Retinal pigment epithelial cell (primary cell): ENCODE measurements at regions not wholly inside any gene's neighbourhood (a gene's known extent, or its start where the extent isn't known, plus 50 kb on each side); places are given as distances from the start of the nearest gene placed in this dataset.
A peak's percentile ranks its signal among the peaks of the same experiment; 100 is the strongest.

Experiments
- DNase-seq: peaks from one replicate; pipeline ENCODE4 v3.0.0-alpha.2; 2010; ENCODE audit warnings: low read depth
- H3K4me3 ChIP-seq: 2 replicates; pipeline ENCODE4 v1.5.1; 2011; ENCODE audit warnings: mild to moderate bottlenecking, low read length, control low read depth, moderate library complexity
- CTCF ChIP-seq: conservative IDR thresholded peaks from 2 replicates; pipeline ENCODE4 v1.5.1; 2011; ENCODE audit warnings: low read depth, low read length, control low read depth, inconsistent platforms

- no peak overlapping the region for H3K4me3 ChIP-seq
- no peak for DNase-seq
- no peak for TF ChIP-seq CTCF
These were observed 823.0 kb upstream of the PRMT6 start for GRCh38 chr1:106233511-106233910.

DNA sequence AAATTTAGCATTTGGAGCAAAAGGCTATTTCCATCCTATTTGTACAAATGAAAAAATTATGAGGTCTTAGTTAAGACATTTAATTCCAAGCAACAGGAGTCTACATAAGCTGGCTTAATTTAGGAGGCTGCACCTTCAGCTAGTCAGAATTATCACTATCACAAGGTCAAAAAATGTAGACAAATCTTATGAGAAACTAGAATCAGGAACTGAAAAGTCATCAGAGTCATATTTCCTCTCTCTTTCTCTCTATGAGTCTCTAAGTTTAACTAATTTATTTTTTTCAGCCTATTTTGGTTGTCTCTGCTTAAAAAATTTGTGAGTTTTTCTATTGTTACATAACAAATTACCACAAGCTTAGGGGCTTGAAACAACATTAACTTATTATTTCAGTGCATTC is 807.1 kb upstream of the PRMT6 start:
- no peak for DNase-seq
- TF ChIP-seq CTCF, result no peak

DNA sequence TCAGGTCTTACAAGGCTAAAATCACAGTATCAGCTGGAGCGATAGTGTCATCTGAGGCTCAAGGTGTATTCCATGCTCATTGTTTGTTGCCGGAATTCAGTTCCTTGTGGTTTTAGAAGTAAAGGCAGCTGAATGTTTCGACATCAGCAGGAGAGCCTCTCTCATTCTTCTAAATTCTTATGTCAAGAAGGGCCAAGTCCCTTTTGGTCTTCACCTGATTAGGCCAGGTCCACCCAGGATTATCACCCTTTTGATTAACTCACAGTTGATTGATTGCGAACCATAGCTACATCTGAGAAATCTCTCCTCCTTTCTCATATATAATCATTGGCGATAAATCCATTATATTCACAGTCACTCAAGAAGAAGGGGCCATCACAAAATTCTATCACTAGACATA is 806.7 kb upstream of the PRMT6 start:
- no peak overlapping the region for H3K4me3 ChIP-seq
- no peak for TF ChIP-seq CTCF
- no peak for DNase-seq

More for the DNA sequence above, 807.1 kb upstream of the PRMT6 start:
- no peak overlapping the region for H3K4me3 ChIP-seq

DNA sequence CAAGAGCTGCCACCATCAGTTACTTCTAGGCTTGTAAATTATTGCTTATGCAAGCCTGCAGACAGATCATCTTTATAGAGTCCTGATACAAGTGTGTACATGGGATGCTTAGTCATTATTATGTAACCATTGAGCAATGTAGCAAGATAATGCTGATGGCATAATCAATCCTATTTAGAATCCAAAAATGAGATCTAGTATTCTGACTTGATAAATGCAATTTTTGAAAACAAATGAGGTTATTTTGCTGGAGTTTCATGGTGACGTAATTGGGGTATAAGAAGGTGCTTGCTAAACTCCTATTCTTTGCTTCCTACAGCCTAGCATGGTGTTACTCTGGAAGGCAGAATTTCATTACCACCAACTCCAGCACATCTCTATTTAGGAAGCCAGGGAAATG is 801.7 kb upstream of the PRMT6 start:
- no peak for TF ChIP-seq CTCF
- no peak for DNase-seq
- H3K4me3 ChIP-seq, result no peak overlapping the region

- DNase-seq, result no peak
- TF ChIP-seq CTCF, result no peak
- H3K4me3 ChIP-seq, result no peak overlapping the region
These were observed 789.7 kb upstream of the PRMT6 start for GRCh38 chr1:106266786-106267185.

DNA sequence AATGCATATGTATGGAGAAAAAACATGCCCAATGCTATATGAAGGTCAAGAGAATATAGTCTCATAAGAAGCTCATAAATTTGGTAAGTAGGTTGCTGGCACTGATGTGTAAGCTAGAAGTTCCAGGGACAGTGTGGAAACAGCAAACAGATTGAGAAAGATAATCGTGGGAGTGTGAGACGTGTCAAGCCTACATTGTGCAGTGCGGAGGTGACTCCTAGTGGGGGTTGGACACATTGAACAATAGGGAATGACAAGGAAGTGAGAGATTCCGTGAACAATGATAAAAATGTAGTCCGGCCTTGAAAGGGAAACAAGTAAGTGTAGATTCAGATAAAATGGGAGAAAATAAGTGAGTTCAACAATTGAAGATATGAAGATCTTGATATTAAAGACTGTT is 788.4 kb upstream of the PRMT6 start:
- no peak overlapping the region for H3K4me3 ChIP-seq
- no peak for DNase-seq
- TF ChIP-seq CTCF, result peak; percentile 28

DNA sequence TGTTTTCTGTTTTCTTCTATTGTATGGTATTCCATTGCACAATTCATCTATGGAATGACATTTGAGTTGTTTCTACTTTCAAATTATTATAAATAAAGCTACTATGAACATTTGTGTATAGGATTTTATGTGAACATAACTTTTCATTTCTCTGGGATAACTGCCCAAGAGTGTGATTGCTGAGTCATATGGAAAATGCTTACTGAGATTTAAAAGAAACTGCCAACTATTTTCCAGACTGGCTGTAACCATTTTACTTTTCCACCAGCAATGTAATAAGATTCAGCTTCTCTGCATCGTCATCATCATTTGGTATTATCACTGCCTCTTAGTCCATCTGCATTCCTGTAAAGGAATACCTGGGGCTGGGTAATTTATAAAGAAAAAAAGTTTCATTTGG is 779.6 kb upstream of the PRMT6 start:
- no peak for TF ChIP-seq CTCF
- H3K4me3 ChIP-seq, result no peak overlapping the region
- DNase-seq, result no peak
